ENCODE measurements at regions not wholly inside any gene's neighbourhood (a gene's known extent, or its start where the extent isn't known, plus 50 kb on each side); places are given as distances from the start of the nearest gene placed in this dataset.

GRCh38 chr4:123209436-123209835 is 187.2 kb upstream of the SPRY1 start:
- no peaks in the 10 kb centered on the region for H3K9me3 Mint-ChIP-seq
- Histone ChIP-seq H3K27me3 (replicated peaks in 1 of 2; ENCODE audit: control insufficient read depth in 2 of 2, extremely low read depth in 1 of 2, insufficient read depth in 2 of 2, low read length in 1 of 2) (no peaks in the 10 kb centered on the region), H3K4me1 (ENCODE audit: control insufficient read depth in 1 of 2, extremely low read depth in 1 of 2, insufficient read depth in 2 of 2, low read length in 2 of 2) (no peaks in the 10 kb centered on the region), H3K4me3 (ENCODE audit: control insufficient read depth in 1 of 2, extremely low read depth in 1 of 2, low read length in 1 of 2) (no peak overlapping the region), H3K9me3 (no peaks in the 10 kb centered on the region), H3K27ac (ENCODE audit: low read length) (no peak overlapping the region), H3K36me3 (ENCODE audit: control insufficient read depth in 2 of 2, extremely low read depth in 1 of 2, insufficient read depth in 1 of 2, low read length in 1 of 2) (no peaks in the 10 kb centered on the region)
- no peak overlapping the region for H3K27ac Mint-ChIP-seq
- no peak for ATAC-seq (replicated peaks in 1 of 4)
- POLR2A ChIA-PET, result no interaction called here
- CTCF ChIA-PET, result interaction anchor here (0.6 to 0.7 kb wide), 3 partner anchors 9 to 19 kb away, joined by 4 to 8 read pairs (median 8); no protein-coding TSS in a partner anchor
- peaks cover 29% of the 10 kb centered on the region for H3K36me3 Mint-ChIP-seq
- no peaks in the 10 kb centered on the region for H3K4me1 Mint-ChIP-seq
- H3K27me3 Mint-ChIP-seq, result no peaks in the 10 kb centered on the region
- 100% methylated on average over 2 of the region's 4 CpGs for WGBS (ENCODE audit: insufficient coverage)
- H3K4me3 Mint-ChIP-seq, result no peak overlapping the region
- DNase-seq, result no peak

GRCh38 chr4:123215536-123215935 is 181.1 kb upstream of the SPRY1 start:
- Histone ChIP-seq H3K9me3 (no peaks in the 10 kb centered on the region), H3K27ac (ENCODE audit: low read length) (no peak overlapping the region), H3K4me1 (ENCODE audit: control insufficient read depth in 1 of 2, extremely low read depth in 1 of 2, insufficient read depth in 2 of 2, low read length in 2 of 2) (no peaks in the 10 kb centered on the region), H3K4me3 (ENCODE audit: control insufficient read depth in 1 of 2, extremely low read depth in 1 of 2, low read length in 1 of 2) (no peak overlapping the region), H3K27me3 (replicated peaks in 1 of 2; ENCODE audit: control insufficient read depth in 2 of 2, extremely low read depth in 1 of 2, insufficient read depth in 2 of 2, low read length in 1 of 2) (no peaks in the 10 kb centered on the region), H3K36me3 (ENCODE audit: control insufficient read depth in 2 of 2, extremely low read depth in 1 of 2, insufficient read depth in 1 of 2, low read length in 1 of 2) (no peaks in the 10 kb centered on the region)
- DNase-seq (no peak), ATAC-seq (replicated peaks in 1 of 4) (no peak)
- Mint-ChIP-seq H3K4me1 (no peaks in the 10 kb centered on the region), H3K27ac (no peak overlapping the region), H3K27me3 (no peaks in the 10 kb centered on the region), H3K9me3 (no peaks in the 10 kb centered on the region), H3K36me3 (peaks cover 28% of the 10 kb centered on the region), H3K4me3 (no peak overlapping the region)
- ChIA-PET POLR2A (no interaction called here), CTCF (interaction anchor here in 1 of 2 donors (0.6 kb wide), 1 partner anchor 8 kb away, joined by 5 read pairs; no protein-coding TSS in a partner anchor)
- WGBS (ENCODE audit: insufficient coverage), result 100% methylated on average over 1 of the region's 1 CpG

GRCh38 chr4:123216543-123216942 is 180.1 kb upstream of the SPRY1 start:
- no peak for DNase-seq
- Histone ChIP-seq H3K36me3 (ENCODE audit: control insufficient read depth in 2 of 2, extremely low read depth in 1 of 2, insufficient read depth in 1 of 2, low read length in 1 of 2) (no peaks in the 10 kb centered on the region), H3K4me1 (ENCODE audit: control insufficient read depth in 1 of 2, extremely low read depth in 1 of 2, insufficient read depth in 2 of 2, low read length in 2 of 2) (no peaks in the 10 kb centered on the region), H3K4me3 (ENCODE audit: control insufficient read depth in 1 of 2, extremely low read depth in 1 of 2, low read length in 1 of 2) (no peak overlapping the region), H3K27me3 (replicated peaks in 1 of 2; ENCODE audit: control insufficient read depth in 2 of 2, extremely low read depth in 1 of 2, insufficient read depth in 2 of 2, low read length in 1 of 2) (no peaks in the 10 kb centered on the region), H3K9me3 (no peaks in the 10 kb centered on the region), H3K27ac (ENCODE audit: low read length) (no peak overlapping the region)
- Mint-ChIP-seq H3K9me3 (no peaks in the 10 kb centered on the region), H3K4me3 (no peak overlapping the region), H3K36me3 (peaks cover 25% of the 10 kb centered on the region), H3K4me1 (no peaks in the 10 kb centered on the region), H3K27me3 (no peaks in the 10 kb centered on the region), H3K27ac (no peak overlapping the region)
- POLR2A ChIA-PET, result no interaction called here
- no CpG with 5 or more reads among the region's 1 CpG for WGBS (ENCODE audit: insufficient coverage)
- CTCF ChIA-PET, result no interaction called here
- ATAC-seq (replicated peaks in 1 of 4), result no peak

DNA sequence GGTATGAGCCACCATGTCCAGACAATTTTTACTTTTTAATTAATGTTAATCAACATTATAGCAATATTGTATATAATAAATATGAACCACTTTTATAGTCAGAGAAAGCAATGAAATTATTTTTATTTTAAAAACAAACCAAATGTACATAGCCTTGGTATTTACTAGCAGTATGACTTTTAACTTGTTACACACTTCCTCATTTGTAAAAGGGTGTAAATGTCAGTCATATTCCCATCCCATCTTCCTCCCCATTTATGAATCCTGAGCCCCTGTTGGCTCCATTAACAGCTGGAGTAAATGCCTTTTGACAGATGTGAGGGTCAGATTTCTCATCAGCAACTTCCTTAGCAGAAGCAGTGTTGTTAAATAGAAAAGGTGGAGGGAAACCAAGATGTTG is 179.6 kb upstream of the SPRY1 start:
- no peak for ATAC-seq (replicated peaks in 1 of 4)
- Mint-ChIP-seq H3K9me3 (no peaks in the 10 kb centered on the region), H3K27ac (no peak overlapping the region), H3K4me1 (no peaks in the 10 kb centered on the region), H3K36me3 (peaks cover 22% of the 10 kb centered on the region), H3K27me3 (no peaks in the 10 kb centered on the region), H3K4me3 (no peak overlapping the region)
- Histone ChIP-seq H3K4me1 (ENCODE audit: control insufficient read depth in 1 of 2, extremely low read depth in 1 of 2, insufficient read depth in 2 of 2, low read length in 2 of 2) (no peaks in the 10 kb centered on the region), H3K9me3 (no peaks in the 10 kb centered on the region), H3K36me3 (ENCODE audit: control insufficient read depth in 2 of 2, extremely low read depth in 1 of 2, insufficient read depth in 1 of 2, low read length in 1 of 2) (no peaks in the 10 kb centered on the region), H3K27me3 (replicated peaks in 1 of 2; ENCODE audit: control insufficient read depth in 2 of 2, extremely low read depth in 1 of 2, insufficient read depth in 2 of 2, low read length in 1 of 2) (no peaks in the 10 kb centered on the region), H3K4me3 (ENCODE audit: control insufficient read depth in 1 of 2, extremely low read depth in 1 of 2, low read length in 1 of 2) (no peak overlapping the region), H3K27ac (ENCODE audit: low read length) (no peak overlapping the region)
- POLR2A ChIA-PET, result no interaction called here
- DNase-seq, result no peak
- CTCF ChIA-PET, result no interaction called here

DNA sequence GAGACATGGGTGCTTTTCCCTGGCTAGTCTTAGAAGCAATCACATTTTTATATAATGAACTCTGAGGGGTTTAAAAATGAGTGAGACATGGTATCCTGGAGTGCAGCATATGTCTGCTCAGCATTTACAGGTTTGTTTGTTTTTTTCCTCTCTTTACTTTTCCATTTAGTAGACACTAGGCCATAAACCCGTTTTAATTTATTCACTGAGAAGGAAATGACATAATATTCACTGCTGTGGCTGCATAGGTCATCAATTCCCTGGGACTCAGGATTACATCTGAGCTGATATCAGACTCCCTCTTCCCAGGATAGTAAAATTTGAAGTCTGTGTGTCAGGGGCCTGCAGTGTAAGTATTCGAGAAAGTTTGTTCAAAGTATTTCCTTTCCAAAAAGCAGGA is 178.9 kb upstream of the SPRY1 start:
- DNase-seq, result no peak
- Histone ChIP-seq H3K4me1 (ENCODE audit: control insufficient read depth in 1 of 2, extremely low read depth in 1 of 2, insufficient read depth in 2 of 2, low read length in 2 of 2) (no peaks in the 10 kb centered on the region), H3K27ac (ENCODE audit: low read length) (no peak overlapping the region), H3K27me3 (replicated peaks in 1 of 2; ENCODE audit: control insufficient read depth in 2 of 2, extremely low read depth in 1 of 2, insufficient read depth in 2 of 2, low read length in 1 of 2) (no peaks in the 10 kb centered on the region), H3K36me3 (ENCODE audit: control insufficient read depth in 2 of 2, extremely low read depth in 1 of 2, insufficient read depth in 1 of 2, low read length in 1 of 2) (no peaks in the 10 kb centered on the region), H3K9me3 (no peaks in the 10 kb centered on the region), H3K4me3 (ENCODE audit: control insufficient read depth in 1 of 2, extremely low read depth in 1 of 2, low read length in 1 of 2) (no peak overlapping the region)
- no peaks in the 10 kb centered on the region for H3K4me1 Mint-ChIP-seq
- no peak overlapping the region for H3K27ac Mint-ChIP-seq
- H3K36me3 Mint-ChIP-seq, result peaks cover 24% of the 10 kb centered on the region
- no peaks in the 10 kb centered on the region for H3K27me3 Mint-ChIP-seq
- H3K9me3 Mint-ChIP-seq, result no peaks in the 10 kb centered on the region
- ChIA-PET POLR2A (no interaction called here), CTCF (no interaction called here)
- WGBS (ENCODE audit: insufficient coverage), result no CpG with 5 or more reads among the region's 2 CpGs
- H3K4me3 Mint-ChIP-seq, result no peak overlapping the region
- no peak for ATAC-seq (replicated peaks in 1 of 4)

DNA sequence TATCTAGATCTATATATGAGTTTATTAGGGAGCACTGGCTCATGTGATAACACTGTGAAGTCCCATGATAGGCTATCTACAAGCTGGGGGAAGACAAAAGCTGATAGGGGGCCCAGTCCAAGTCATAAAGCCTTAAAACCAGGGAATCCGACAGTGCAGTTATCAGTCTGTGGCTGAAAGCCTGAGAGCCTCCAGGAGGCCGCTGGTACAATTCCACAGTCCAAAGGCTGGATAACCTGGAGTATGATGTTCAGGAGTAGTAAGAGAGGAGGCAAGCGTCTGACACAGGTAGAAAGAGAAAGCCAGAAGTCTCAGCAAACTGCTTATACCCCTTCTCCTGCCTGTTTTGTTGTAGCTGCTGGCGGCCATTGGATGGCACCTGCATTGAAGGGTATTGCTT is 177.6 kb upstream of the SPRY1 start:
- Mint-ChIP-seq H3K9me3 (peaks cover 0 to 2% (median 0%) of the 10 kb centered on the region in 3 donors), H3K27me3 (no peaks in the 10 kb centered on the region), H3K27ac (no peak overlapping the region), H3K4me3 (no peak overlapping the region), H3K4me1 (no peaks in the 10 kb centered on the region), H3K36me3 (peaks cover 33% of the 10 kb centered on the region)
- WGBS (ENCODE audit: insufficient coverage), result 94% methylated on average over 2 of the region's 4 CpGs
- POLR2A ChIA-PET, result no interaction called here
- Histone ChIP-seq H3K27ac (ENCODE audit: low read length) (no peak overlapping the region), H3K27me3 (replicated peaks in 1 of 2; ENCODE audit: control insufficient read depth in 2 of 2, extremely low read depth in 1 of 2, insufficient read depth in 2 of 2, low read length in 1 of 2) (no peaks in the 10 kb centered on the region), H3K9me3 (no peaks in the 10 kb centered on the region), H3K36me3 (ENCODE audit: control insufficient read depth in 2 of 2, extremely low read depth in 1 of 2, insufficient read depth in 1 of 2, low read length in 1 of 2) (no peaks in the 10 kb centered on the region), H3K4me1 (ENCODE audit: control insufficient read depth in 1 of 2, extremely low read depth in 1 of 2, insufficient read depth in 2 of 2, low read length in 2 of 2) (no peaks in the 10 kb centered on the region), H3K4me3 (ENCODE audit: control insufficient read depth in 1 of 2, extremely low read depth in 1 of 2, low read length in 1 of 2) (no peak overlapping the region)
- DNase-seq (no peak), ATAC-seq (replicated peaks in 1 of 4) (no peak)
- CTCF ChIA-PET, result interaction anchor here in 1 of 2 donors (0.6 kb wide), 1 partner anchor 19 kb away, joined by 3 read pairs; no protein-coding TSS in a partner anchor

DNA sequence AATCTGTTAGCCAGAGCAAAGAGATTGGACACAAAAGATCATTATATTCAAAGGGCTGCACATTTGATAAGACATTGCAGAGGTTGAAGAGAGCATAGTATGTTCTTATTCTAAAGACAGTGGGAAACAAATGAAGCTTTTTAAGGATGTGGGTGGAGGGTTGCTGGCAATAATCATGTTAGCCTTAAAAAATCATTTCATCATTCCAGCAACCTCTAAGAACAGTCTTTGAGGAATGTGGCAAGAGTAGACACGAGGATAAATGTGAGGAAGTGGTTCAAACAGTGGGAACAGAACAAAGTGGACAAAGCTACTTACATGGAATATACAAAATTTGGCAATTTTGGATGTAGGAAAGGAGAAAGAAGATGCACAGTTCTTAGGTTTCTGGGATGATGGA is 167.3 kb upstream of the SPRY1 start:
- no peaks in the 10 kb centered on the region for H3K36me3 ChIP-seq (ENCODE audit: control insufficient read depth in 2 of 2, extremely low read depth in 1 of 2, insufficient read depth in 1 of 2, low read length in 1 of 2)
- no peaks in the 10 kb centered on the region for H3K4me1 ChIP-seq (ENCODE audit: control insufficient read depth in 1 of 2, extremely low read depth in 1 of 2, insufficient read depth in 2 of 2, low read length in 2 of 2)
- no peaks in the 10 kb centered on the region for H3K27me3 Mint-ChIP-seq
- H3K4me3 ChIP-seq (ENCODE audit: control insufficient read depth in 1 of 2, extremely low read depth in 1 of 2, low read length in 1 of 2), result no peak overlapping the region
- ChIA-PET POLR2A (no interaction called here), CTCF (no interaction called here)
- H3K4me1 Mint-ChIP-seq, result no peaks in the 10 kb centered on the region
- H3K36me3 Mint-ChIP-seq, result peaks cover 53% of the 10 kb centered on the region
- no peak overlapping the region for H3K4me3 Mint-ChIP-seq
- H3K27ac Mint-ChIP-seq, result no peak overlapping the region
- no CpG with 5 or more reads among the region's 1 CpG for WGBS (ENCODE audit: insufficient coverage)
- ATAC-seq (replicated peaks in 1 of 4) (no peak), DNase-seq (no peak)
- H3K27ac ChIP-seq (ENCODE audit: low read length), result no peak overlapping the region
- H3K27me3 ChIP-seq (replicated peaks in 1 of 2; ENCODE audit: control insufficient read depth in 2 of 2, extremely low read depth in 1 of 2, insufficient read depth in 2 of 2, low read length in 1 of 2), result no peaks in the 10 kb centered on the region
- no peaks in the 10 kb centered on the region for H3K9me3 ChIP-seq
- H3K9me3 Mint-ChIP-seq, result no peaks in the 10 kb centered on the region

Measured in T-cell (primary cell).